Transverse colon (tissue), 4 donors: ENCODE measurements at regions not wholly inside any gene's neighbourhood (a gene's known extent, or its start where the extent isn't known, plus 50 kb on each side); places are given as distances from the start of the nearest gene placed in this dataset.

Experiments used
- EP300 ChIP-seq: sonication (generic); formaldehyde crosslinking; IDR thresholded peaks from one replicate; pipeline ENCODE4 v1.6.1; 2017; ENCODE audit warnings: antibody characterized with exemption, low read depth
- POLR2A ChIP-seq: fragments of 450-650 bp; IDR thresholded peaks from one replicate; pipeline ENCODE4 v1.6.1; 2016; ENCODE audit warnings: antibody characterized with exemption, mild to moderate bottlenecking, moderate library complexity
- POLR2AphosphoS5 ChIP-seq, 3 donors: sonication (generic); formaldehyde crosslinking; IDR thresholded peaks; one replicate each; pipeline ENCODE4 v1.6.1; 2016; ENCODE audit warnings: antibody characterized with exemption in 3 of 3
- TF ChIP-seq, protein P1 (sequence below), 5 experiments: fragments of 200-600 bp in 3 of 5; fragments of 450-650 bp in 2 of 5; sonication (generic) in 3 of 5; IDR thresholded peaks; 1 replicate in 2 of 5; 2 replicates in 3 of 5; pipeline ENCODE4 v1.5.1; 2016 to 2017; ENCODE audit warnings: antibody characterized with exemption in 5 of 5, inconsistent platforms in 3 of 5, mild to moderate bottlenecking in 2 of 5, moderate library complexity in 1 of 5

DNA sequence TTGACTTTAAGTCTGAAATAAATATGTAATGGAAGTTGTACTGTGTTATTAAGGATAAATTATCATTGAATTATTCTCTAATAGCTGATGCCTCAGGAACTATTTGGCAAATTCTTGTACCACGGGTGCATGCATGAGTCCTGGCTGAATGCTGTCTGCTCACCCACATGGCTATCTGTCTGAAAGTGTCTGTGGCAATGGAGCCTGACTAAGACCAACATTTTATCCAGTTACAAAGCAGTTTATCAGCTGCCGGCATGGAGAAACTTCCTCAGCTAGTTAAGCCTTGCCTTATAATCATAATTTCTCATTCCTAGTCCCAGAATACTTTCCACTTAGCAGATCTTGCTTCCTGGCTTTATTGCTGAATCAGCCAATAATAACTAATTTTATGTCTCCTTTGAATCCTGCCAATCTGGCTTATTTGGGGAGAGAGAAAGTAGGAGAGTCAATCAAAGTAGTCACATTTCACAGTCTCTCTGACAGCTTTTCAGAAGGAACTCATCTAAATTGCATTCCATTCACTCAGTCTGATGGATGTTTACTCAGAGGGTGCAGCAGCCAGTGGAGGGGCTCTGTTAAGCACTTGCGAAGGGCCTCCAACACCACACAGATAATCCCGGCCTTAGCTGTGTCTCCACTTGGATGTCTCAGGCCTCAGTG lies 280.6 kb upstream of the CLEC14A start:
- TF ChIP-seq, protein P1, sequence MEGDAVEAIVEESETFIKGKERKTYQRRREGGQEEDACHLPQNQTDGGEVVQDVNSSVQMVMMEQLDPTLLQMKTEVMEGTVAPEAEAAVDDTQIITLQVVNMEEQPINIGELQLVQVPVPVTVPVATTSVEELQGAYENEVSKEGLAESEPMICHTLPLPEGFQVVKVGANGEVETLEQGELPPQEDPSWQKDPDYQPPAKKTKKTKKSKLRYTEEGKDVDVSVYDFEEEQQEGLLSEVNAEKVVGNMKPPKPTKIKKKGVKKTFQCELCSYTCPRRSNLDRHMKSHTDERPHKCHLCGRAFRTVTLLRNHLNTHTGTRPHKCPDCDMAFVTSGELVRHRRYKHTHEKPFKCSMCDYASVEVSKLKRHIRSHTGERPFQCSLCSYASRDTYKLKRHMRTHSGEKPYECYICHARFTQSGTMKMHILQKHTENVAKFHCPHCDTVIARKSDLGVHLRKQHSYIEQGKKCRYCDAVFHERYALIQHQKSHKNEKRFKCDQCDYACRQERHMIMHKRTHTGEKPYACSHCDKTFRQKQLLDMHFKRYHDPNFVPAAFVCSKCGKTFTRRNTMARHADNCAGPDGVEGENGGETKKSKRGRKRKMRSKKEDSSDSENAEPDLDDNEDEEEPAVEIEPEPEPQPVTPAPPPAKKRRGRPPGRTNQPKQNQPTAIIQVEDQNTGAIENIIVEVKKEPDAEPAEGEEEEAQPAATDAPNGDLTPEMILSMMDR (IDR thresholded peaks at IDR 0.05): no peak
- no peak for TF ChIP-seq POLR2AphosphoS5 (IDR thresholded peaks at IDR 0.05)
- TF ChIP-seq POLR2A: no peak
- TF ChIP-seq EP300: no peak
